Right lobe of liver (tissue), 6 donors: ENCODE measurements at regions not wholly inside any gene's neighbourhood (a gene's known extent, or its start where the extent isn't known, plus 50 kb on each side); places are given as distances from the start of the nearest gene placed in this dataset.

Experiments used
- ATAC-seq, 4 donors: fragments of 200-7000 bp; cut with Tn5 transposase; one replicate each; pipeline ENCODE4 v1.9.1; 2020; ENCODE audit warnings: mild to moderate bottlenecking in 4 of 4, moderate library complexity in 4 of 4
- DNase-seq, 3 donors: peaks; one replicate each; pipeline ENCODE4 v3.0.0-alpha.2; 2020
- H3K27ac ChIP-seq, 3 donors: fragments of 200-600 bp; one replicate each; pipeline ENCODE4 v1.8.0; 2022
- H3K27me3 ChIP-seq, 2 donors: fragments of 200-600 bp; one replicate each; pipeline ENCODE4 v1.8.0; 2022
- H3K36me3 ChIP-seq, 4 donors: fragments of 200-600 bp; sonication (generic) in 1 of 4; one replicate each; pipeline versions ENCODE4 v1.5.1 to v1.8.0; 2017 to 2022; ENCODE audit warnings: control low read depth in 1 of 4
- H3K4me1 ChIP-seq, 4 donors: fragments of 200-600 bp; sonication (generic) in 1 of 4; one replicate each; pipeline versions ENCODE4 v1.5.1 to v1.8.0; 2017 to 2022; ENCODE audit warnings: control low read depth in 1 of 4
- H3K4me3 ChIP-seq, 3 donors: fragments of 200-600 bp; one replicate each; pipeline ENCODE4 v1.8.0; 2022
- H3K9me3 ChIP-seq, 4 donors: fragments of 200-600 bp; sonication (generic) in 1 of 4; one replicate each; pipeline versions ENCODE4 v1.5.1 to v1.8.0; 2017 to 2022; ENCODE audit warnings: control low read depth in 1 of 4
- POLR2A ChIP-seq: fragments of 450-650 bp; IDR thresholded peaks from one replicate; pipeline ENCODE4 v1.6.1; 2017; ENCODE audit warnings: antibody characterized with exemption, mild to moderate bottlenecking
- WGBS: methylation state at CpG from one replicate; pipeline ENCODE4 v1.1.6; 2018; ENCODE audit warnings: low coverage, low lambda C conversion rate; ENCODE audit not compliant: insufficient coverage; ENCODE audit errors: missing lambda C conversion rate; 5-methylcytosine and 5-hydroxymethylcytosine counted together
- intact Hi-C, 2 donors: fragments of 100-400 bp; cut with DNase I; formaldehyde crosslinking; loops; one replicate each; pipeline versions ENCODE4 v1.11.2 to v1.14.1; 2022
- TF ChIP-seq, protein P1 (sequence below), 4 donors: fragments of 200-600 bp in 3 of 4; fragments of 450-650 bp in 1 of 4; IDR thresholded peaks; one replicate each; pipeline versions ENCODE4 v1.5.1 to v1.8.0; 2016 to 2022; ENCODE audit warnings: antibody characterized with exemption in 4 of 4, mild to moderate bottlenecking in 2 of 4
- donor health status: DM: no; HTN: yes; CAD: no.
- donor health status: DM: no; HTN: no; CAD: no.
- donor health status: DM: no; HTN: no; CAD: no.
- donor health status: DM: no; HTN: yes; CAD: no.
- donor health status: DM: no; HTN: yes; CAD: no.

GRCh38 chr3:184633237-184633579 lies 71.6 kb downstream of the EPHB3 start:
- Histone ChIP-seq H3K36me3 (no peaks in the 10 kb centered on the region), H3K4me3 (no peak overlapping the region), H3K27ac (no peak overlapping the region), H3K9me3 (no peaks in the 10 kb centered on the region), H3K4me1 (no peaks in the 10 kb centered on the region), H3K27me3 (no peaks in the 10 kb centered on the region)
- DNase-seq (no peak), ATAC-seq (no peak)
- 20% methylated on average over 1 of the region's 5 CpGs for WGBS
- intact Hi-C loops, result no loop called here
- TF ChIP-seq POLR2A, result no peak
- TF ChIP-seq, protein P1, sequence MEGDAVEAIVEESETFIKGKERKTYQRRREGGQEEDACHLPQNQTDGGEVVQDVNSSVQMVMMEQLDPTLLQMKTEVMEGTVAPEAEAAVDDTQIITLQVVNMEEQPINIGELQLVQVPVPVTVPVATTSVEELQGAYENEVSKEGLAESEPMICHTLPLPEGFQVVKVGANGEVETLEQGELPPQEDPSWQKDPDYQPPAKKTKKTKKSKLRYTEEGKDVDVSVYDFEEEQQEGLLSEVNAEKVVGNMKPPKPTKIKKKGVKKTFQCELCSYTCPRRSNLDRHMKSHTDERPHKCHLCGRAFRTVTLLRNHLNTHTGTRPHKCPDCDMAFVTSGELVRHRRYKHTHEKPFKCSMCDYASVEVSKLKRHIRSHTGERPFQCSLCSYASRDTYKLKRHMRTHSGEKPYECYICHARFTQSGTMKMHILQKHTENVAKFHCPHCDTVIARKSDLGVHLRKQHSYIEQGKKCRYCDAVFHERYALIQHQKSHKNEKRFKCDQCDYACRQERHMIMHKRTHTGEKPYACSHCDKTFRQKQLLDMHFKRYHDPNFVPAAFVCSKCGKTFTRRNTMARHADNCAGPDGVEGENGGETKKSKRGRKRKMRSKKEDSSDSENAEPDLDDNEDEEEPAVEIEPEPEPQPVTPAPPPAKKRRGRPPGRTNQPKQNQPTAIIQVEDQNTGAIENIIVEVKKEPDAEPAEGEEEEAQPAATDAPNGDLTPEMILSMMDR (IDR thresholded peaks at IDR 0.05), result no peak

DNA sequence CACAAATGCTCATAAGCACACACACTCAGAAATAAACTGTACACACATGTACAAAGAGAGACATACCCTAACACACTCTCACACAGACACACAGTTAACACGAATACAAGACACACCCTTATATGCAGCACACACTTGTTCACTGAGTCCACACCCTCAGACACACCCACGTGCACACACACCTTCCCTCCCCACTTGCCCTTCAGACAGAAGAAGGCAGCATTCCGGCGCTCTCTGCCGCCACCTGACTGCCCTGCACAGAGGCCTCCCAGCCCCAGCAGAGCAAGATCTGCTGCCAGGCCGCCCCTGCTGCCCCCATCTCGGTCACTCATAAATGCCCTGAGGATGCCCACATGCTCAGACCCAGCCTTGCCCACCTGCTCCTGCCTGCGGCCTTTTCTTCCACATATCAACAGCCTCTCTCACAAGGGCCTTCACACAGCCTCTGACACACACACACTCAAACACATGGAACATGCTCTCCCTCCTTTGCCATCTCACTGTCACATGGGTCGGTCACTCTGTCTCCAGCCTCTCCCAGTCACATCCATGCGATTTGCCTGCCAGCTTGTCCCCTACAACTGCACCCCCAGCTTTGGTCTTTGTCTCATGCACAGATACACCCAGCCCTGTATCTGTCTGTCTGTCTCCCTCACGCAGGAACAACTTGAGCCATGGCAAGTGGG lies 71.1 kb downstream of the EPHB3 start:
- Histone ChIP-seq H3K36me3 (no peaks in the 10 kb centered on the region), H3K4me1 (no peaks in the 10 kb centered on the region), H3K9me3 (no peaks in the 10 kb centered on the region), H3K27ac (no peak overlapping the region), H3K27me3 (no peaks in the 10 kb centered on the region), H3K4me3 (no peak overlapping the region)
- 82% methylated on average over 10 of the region's 11 CpGs for WGBS
- no peak for DNase-seq
- ATAC-seq, result no peak
- intact Hi-C loops, result no loop called here
- TF ChIP-seq POLR2A, result no peak
- TF ChIP-seq, protein P1 (IDR thresholded peaks at IDR 0.05), result no peak
